BE2C (cell line): ENCODE measurements at regions not wholly inside any gene's neighbourhood (a gene's known extent, or its start where the extent isn't known, plus 50 kb on each side); places are given as distances from the start of the nearest gene placed in this dataset.
A peak's percentile ranks its signal among the peaks of the same experiment; 100 is the strongest.

Source experiments
- DNase-seq: peaks from one replicate; pipeline ENCODE4 v3.0.0-alpha.2; 2020
- H3K27me3 ChIP-seq: fragments of 250-450 bp; sonication (Bioruptor Pico); 2 replicates; pipeline ENCODE4 v1.5.1; 2020; ENCODE audit warnings: mild to moderate bottlenecking
- H3K36me3 ChIP-seq: fragments of 250-450 bp; sonication (Bioruptor Pico); 2 replicates; pipeline ENCODE4 v1.5.1; 2020; ENCODE audit warnings: mild to moderate bottlenecking
- H3K4me1 ChIP-seq: fragments of 250-450 bp; sonication (Bioruptor Pico); 2 replicates; pipeline ENCODE4 v1.5.1; 2020
- H3K4me3 ChIP-seq: 2 replicates; pipeline ENCODE4 v1.5.1; 2011; ENCODE audit warnings: low read depth, low read length
- H3K9me3 ChIP-seq: fragments of 250-450 bp; sonication (Bioruptor Pico); 2 replicates; pipeline ENCODE4 v1.5.1; 2020
- CTCF ChIP-seq: IDR thresholded peaks from 2 replicates; pipeline ENCODE4 v1.5.1; 2012; ENCODE audit warnings: mild to moderate bottlenecking, low read depth, low read length

DNA sequence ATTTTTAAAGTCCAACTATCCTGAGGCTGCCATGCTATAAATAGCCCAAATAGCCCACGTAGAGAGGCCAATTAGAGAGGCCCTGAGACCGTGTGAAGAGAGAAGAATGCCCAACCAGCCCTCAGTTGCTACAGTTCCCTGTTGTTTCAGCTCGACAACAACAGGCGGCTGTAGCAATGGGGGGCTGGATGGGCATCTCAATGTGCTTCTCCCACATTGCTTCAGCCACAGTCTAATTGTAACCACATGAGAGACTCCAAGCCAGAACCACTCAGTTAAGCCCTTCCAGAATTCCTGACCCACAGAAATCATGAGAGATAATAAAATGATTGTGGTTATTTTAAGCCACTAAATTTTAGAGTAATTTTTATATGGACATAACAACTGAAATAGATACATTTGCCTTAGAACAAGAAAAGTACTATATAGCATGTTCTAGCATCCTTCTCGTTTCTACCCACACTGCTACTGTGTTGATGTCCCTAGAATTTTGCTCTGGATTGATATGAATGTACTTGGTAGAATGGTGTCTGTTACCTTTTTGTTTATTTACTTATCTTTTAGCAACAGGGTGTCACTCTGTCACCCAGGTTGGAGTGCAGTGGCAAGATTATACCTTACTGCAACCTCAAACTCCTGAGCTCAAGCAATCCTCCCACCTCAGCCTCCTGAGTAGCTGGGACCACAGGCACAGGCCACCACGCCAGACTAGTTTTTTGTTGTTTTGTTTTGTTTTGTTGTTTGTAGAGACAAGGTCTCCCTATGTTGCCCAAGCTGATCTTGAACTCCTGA, 436.4 kb downstream of the BCOR start:
- no peak overlapping the region for H3K4me3 ChIP-seq
- TF ChIP-seq CTCF = no peak
- no peak for DNase-seq
- no peaks in the 10 kb centered on the region for H3K36me3 ChIP-seq
- no peaks in the 10 kb centered on the region for H3K27me3 ChIP-seq
- no peaks in the 10 kb centered on the region for H3K9me3 ChIP-seq
- no peaks in the 10 kb centered on the region for H3K4me1 ChIP-seq

DNA sequence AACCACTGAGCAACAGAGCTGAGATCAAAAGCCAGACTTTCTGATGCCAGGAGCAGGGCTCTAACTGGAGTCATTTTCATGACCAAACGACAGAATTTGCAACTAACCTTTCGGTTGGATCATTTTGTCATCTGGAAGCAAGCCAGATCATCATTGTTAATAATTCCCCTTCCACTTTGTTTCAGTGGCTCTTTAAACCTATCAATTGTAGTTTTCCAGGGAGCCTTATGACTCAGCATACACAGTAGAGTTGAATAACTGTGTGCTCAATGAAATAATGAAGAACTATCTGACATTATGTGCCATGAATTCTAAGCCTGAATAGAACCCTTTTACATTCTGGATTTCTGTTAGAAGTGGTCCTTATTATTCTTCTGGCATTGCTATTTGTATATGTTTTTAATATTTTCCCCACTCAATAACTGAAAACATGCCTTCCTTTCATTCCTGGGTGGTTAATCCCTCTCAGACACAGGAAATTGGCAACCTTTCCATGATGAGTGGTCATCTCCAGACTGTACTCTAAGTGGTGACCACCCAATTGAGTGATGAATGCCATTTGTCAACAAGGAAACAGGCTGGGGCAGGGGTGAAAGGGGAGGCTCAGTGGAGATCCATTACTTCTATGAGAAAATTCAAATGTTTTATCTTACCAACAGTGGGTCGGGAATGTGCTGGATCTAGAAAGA, 431.8 kb downstream of the BCOR start:
- no peaks in the 10 kb centered on the region for H3K36me3 ChIP-seq
- TF ChIP-seq CTCF = no peak
- H3K4me1 ChIP-seq = peaks cover 19% of the 10 kb centered on the region
- H3K4me3 ChIP-seq = no peak overlapping the region
- no peaks in the 10 kb centered on the region for H3K27me3 ChIP-seq
- no peak for DNase-seq
- no peaks in the 10 kb centered on the region for H3K9me3 ChIP-seq

DNA sequence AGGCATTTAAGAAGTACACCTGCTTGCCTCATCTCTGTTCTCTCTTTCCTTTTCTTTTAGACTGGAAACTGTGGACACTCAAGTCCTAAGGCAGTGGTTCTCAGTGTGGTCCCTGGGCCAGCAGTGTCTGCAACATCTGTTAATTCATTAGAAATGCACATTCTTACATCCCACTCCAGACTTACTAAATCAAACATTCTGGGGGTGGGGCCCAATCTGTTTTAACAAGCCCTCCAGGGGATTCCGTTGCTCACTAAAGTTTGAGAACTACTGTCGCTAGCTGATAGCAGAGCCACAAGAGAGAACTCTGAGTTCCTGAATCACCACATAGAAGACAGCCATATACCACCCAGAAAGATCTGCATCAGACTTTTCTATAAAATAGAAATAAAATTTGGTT, 430.6 kb downstream of the BCOR start:
- Histone ChIP-seq H3K4me1 (peaks cover 19% of the 10 kb centered on the region), H3K36me3 (no peaks in the 10 kb centered on the region), H3K27me3 (no peaks in the 10 kb centered on the region), H3K9me3 (no peaks in the 10 kb centered on the region), H3K4me3 (no peak overlapping the region)
- no peak for TF ChIP-seq CTCF
- DNase-seq = no peak

- DNase-seq = peak; percentile 45
- no peaks in the 10 kb centered on the region for H3K9me3 ChIP-seq
- no peaks in the 10 kb centered on the region for H3K27me3 ChIP-seq
- peaks cover 19% of the 10 kb centered on the region for H3K4me1 ChIP-seq
- no peaks in the 10 kb centered on the region for H3K36me3 ChIP-seq
- TF ChIP-seq CTCF = no peak
- no peak overlapping the region for H3K4me3 ChIP-seq
Measured at GRCh38 chrX:39667736-39668482, 429.8 kb downstream of the BCOR start.

DNA sequence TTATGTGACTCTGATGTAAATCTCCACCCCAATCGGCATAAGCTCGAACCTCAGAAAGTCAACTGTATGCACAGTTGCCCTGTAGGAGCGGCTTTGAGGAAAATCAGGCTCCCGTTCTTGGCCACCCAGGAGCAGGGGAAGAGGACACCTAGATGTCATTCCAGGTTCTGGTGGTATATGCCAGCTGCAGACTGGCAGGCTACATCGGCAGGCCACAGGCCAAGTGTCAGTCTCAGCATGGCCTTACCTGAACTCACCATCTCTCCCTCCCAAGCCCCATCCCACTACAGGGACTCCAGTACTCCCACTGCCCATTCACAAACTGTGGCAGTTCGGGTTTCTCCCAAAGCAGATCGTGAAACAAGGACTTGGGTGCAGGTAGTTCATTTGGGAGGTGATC, 428.1 kb downstream of the BCOR start:
- H3K4me1 ChIP-seq = peaks cover 21% of the 10 kb centered on the region
- no peaks in the 10 kb centered on the region for H3K27me3 ChIP-seq
- no peak for DNase-seq
- no peaks in the 10 kb centered on the region for H3K9me3 ChIP-seq
- H3K36me3 ChIP-seq = no peaks in the 10 kb centered on the region
- TF ChIP-seq CTCF = no peak
- no peak overlapping the region for H3K4me3 ChIP-seq
